IMR-90 (cell line): ENCODE measurements at regions not wholly inside any gene's neighbourhood (a gene's known extent, or its start where the extent isn't known, plus 50 kb on each side); places are given as distances from the start of the nearest gene placed in this dataset.

Source experiments
- BHLHE40 ChIP-seq: fragments of 150-350 bp; IDR thresholded peaks from 2 replicates; pipeline ENCODE4 v1.6.1; 2016; ENCODE audit warnings: mild to moderate bottlenecking, low read depth, low read length
- FOS ChIP-seq: fragments of 150-350 bp; IDR thresholded peaks from 2 replicates; pipeline ENCODE4 v1.6.1; 2016; ENCODE audit warnings: low read depth, low read length
- MAFK ChIP-seq: IDR thresholded peaks from 2 replicates; pipeline ENCODE4 v1.6.1; 2012; ENCODE audit warnings: low read depth, low read length, improper control_type of control experiment
- MXI1 ChIP-seq: IDR thresholded peaks from 2 replicates; pipeline ENCODE4 v1.6.1; 2012; ENCODE audit warnings: low read depth, mild to moderate bottlenecking, low read length, moderate library complexity, borderline replicate concordance
- POLR2A ChIP-seq: IDR thresholded peaks from 2 replicates; pipeline ENCODE4 v1.6.1; 2012; ENCODE audit warnings: mild to moderate bottlenecking, low read depth, low read length
- TF ChIP-seq, protein P1 (sequence below): conservative IDR thresholded peaks from 2 replicates; pipeline ENCODE4 v1.5.1; 2012; ENCODE audit warnings: mild to moderate bottlenecking, low read depth, low read length, improper control_type of control experiment

- TF ChIP-seq MAFK, result no peak
- TF ChIP-seq, protein P1, sequence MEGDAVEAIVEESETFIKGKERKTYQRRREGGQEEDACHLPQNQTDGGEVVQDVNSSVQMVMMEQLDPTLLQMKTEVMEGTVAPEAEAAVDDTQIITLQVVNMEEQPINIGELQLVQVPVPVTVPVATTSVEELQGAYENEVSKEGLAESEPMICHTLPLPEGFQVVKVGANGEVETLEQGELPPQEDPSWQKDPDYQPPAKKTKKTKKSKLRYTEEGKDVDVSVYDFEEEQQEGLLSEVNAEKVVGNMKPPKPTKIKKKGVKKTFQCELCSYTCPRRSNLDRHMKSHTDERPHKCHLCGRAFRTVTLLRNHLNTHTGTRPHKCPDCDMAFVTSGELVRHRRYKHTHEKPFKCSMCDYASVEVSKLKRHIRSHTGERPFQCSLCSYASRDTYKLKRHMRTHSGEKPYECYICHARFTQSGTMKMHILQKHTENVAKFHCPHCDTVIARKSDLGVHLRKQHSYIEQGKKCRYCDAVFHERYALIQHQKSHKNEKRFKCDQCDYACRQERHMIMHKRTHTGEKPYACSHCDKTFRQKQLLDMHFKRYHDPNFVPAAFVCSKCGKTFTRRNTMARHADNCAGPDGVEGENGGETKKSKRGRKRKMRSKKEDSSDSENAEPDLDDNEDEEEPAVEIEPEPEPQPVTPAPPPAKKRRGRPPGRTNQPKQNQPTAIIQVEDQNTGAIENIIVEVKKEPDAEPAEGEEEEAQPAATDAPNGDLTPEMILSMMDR, result no peak
- no peak for TF ChIP-seq MXI1
- TF ChIP-seq POLR2A, result no peak
- TF ChIP-seq FOS, result no peak
- no peak for TF ChIP-seq BHLHE40
Observed at GRCh38 chr3:102353148-102353547, 81.7 kb upstream of the ZPLD1 start.
